Non-pigmented ciliary epithelial cell (primary cell): ENCODE measurements at regions not wholly inside any gene's neighbourhood (a gene's known extent, or its start where the extent isn't known, plus 50 kb on each side); places are given as distances from the start of the nearest gene placed in this dataset.
"Not testable (repeated sequence)": the region's sequence is repeated elsewhere in the genome, so short reads cannot be mapped to it uniquely, and the experiment has no call there.

Experiments used
- DNase-seq: peaks from one replicate; pipeline ENCODE4 v3.0.0-alpha.2; 2010; ENCODE audit warnings: low read depth

DNA sequence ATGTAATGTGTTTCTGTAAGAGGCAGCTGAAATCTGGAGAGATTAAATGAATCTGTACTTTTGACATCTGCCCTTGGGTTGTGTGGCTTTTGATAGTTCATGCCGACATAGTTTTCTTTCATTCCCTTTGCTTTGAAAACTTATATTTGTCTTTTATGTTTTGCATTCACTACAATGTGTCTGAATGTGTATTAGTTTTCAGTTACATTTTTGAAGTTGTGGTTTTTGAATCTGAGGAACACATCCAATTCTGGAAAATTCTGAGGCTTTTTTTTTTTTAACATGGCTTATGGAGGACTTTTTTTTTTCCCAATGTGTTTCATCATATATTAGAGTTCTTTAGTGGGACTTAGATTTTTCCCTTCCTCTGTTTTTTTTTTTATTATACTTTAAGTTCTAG is 683.7 kb upstream of the SOX9 start:
- DNase-seq: no peak

GRCh38 chr17:71438631-71439146 is 682.1 kb upstream of the SOX9 start:
- DNase-seq: peak; percentile 90

DNA sequence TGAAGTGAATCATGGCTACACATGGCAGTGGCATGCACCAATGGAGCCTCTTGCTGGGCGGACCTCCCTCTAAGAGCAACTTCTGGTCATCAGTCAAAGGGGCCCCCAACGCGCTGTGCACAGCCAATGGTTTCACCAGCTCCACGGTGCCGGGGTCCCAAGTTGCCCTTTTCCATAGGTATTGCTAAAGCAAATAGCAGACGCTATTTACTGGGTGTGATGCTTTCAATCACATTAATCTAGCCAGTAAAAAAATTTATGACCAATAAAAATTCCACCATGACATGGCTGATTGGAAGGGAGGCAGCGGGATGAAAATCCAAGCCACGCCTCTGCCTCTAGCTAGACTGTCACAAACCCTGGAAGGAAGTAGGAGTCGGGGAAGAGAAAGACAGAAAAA is 680.3 kb upstream of the SOX9 start:
- DNase-seq: no peak

DNA sequence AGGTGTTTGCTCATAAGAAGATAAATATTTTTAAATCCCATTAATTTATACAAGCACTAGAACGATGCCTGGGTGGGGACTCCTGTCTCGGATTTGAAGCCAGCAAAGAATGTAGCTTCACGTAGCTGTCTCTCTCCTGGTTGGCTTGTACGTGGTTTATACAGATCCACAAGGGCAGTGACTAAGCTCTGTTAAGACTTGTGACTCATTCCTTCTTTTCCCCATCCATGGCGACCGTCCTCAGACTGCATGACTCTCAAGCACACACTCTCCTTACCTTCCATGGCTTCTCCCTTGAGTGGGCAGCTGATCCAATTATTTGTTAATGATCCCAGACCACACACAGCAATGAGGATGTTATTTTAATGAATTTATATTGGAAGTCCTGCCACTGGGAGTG is 679.7 kb upstream of the SOX9 start:
- DNase-seq: peak; percentile 88

GRCh38 chr17:71444078-71444477 is 676.7 kb upstream of the SOX9 start:
- DNase-seq: no peak

- no peak for DNase-seq
Measured at GRCh38 chr17:71446645-71447437, 674.0 kb upstream of the SOX9 start.

DNA sequence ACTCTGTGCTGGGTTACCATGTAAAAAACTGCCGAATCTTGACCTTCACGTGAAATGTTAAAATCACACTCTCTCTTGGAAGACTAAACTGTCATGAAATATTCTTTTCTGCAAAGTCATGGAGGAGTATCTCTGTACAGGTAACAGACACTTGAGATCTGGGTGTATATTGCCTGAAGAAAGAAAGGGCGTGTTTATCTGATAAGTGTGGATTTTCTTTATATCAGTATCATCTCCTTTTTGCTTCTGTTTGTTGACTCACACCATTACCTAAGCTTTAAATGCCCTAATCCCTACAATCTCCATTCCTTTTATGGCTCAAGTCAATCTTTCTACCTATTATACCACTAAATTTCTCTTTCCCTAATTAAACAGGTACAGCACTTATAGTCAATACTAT is 673.2 kb upstream of the SOX9 start:
- no peak for DNase-seq

DNA sequence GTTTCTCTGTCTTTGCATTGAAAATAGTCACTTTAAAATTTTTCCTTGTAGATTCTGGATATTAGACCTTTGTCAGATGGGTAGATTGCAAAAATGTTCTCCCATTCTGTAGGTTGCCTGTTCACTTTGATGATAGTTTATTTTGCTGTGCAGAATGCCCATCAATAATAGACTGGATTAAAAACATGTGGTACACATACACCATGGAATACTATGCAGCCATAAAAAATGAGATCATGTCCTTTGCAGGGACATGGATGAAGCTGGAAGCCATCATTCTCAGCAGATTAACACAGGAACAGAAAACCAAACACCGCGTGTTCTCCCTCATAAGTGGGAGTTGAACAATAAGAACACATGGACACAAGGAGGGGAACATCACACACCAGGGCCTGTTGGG is 670.2 kb upstream of the SOX9 start:
- not testable (repeated sequence) for DNase-seq

GRCh38 chr17:71453876-71454422 is 666.9 kb upstream of the SOX9 start:
- no peak for DNase-seq

DNA sequence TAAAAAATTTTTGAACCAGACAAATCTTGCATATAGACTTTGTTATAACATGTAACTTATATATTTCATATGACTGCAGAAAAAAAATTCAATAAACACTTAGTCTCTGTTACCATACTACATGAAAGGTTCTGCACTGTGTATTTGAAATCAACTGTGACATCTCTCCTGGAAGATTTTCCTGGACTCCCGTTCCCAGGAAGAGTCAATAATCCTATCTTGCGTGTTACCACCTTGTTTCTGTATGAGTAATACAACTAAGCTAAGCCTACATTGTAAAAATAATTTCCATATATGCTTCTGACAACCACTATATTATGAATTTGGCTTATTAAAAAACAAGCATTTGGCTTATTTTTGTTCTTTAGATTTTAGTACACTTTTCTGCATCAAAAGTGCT is 665.6 kb upstream of the SOX9 start:
- no peak for DNase-seq

DNA sequence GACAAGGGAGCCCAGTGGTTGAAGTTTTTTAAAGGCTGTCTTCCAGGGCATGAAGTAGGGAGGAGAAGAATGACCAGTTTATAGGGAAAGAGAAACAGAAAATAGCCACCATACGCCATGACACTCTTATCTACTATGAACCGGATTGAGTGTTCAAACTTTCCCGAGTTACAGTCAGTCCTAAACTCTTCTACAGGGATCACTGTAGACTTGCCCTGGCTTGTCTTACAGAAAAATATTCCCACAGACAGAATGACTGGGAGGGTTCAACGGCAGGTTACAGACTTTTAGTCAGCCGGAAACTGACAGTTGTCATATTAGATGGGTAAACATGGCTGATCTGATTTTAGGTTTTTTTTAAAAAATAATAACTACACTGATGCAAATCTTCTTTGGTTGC is 662.5 kb upstream of the SOX9 start:
- DNase-seq: no peak

- DNase-seq: no peak
Measured at GRCh38 chr17:71460943-71461342, 659.9 kb upstream of the SOX9 start.

DNA sequence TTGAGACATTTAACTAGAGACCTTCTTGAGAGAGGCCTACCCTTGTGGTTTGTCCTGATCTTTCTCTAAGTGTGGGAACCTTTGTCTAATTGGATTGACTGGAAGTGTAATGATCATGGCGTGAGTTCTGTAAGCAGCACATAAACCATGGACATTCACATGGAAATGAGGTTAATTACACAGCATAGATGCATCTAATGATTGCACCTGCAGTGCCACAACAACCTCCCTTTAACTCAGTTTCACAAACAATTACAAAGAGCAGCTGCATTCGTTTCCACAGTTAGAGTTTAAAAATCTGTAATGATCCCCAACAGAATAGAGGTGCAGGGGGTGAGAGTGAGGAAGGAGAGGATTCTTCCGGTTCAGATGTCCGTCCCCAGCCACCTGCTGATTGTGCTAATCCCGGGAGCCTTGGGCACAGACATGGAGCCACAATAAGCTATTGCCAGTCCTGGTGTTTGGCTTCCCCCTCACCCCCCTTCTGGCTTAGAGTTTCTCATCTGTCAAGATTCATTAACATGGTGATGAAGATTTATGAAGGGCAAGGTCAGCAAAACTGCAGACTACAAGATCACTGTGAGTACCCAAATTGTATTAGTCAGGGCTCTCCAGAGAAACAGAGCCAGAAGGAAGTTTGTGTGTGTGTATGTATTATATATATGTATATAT is 659.2 kb upstream of the SOX9 start:
- DNase-seq: no peak

- no peak for DNase-seq
Measured at GRCh38 chr17:71464241-71464640, 656.6 kb upstream of the SOX9 start.

- DNase-seq: no peak
Measured at GRCh38 chr17:71464751-71465150, 656.1 kb upstream of the SOX9 start.

DNA sequence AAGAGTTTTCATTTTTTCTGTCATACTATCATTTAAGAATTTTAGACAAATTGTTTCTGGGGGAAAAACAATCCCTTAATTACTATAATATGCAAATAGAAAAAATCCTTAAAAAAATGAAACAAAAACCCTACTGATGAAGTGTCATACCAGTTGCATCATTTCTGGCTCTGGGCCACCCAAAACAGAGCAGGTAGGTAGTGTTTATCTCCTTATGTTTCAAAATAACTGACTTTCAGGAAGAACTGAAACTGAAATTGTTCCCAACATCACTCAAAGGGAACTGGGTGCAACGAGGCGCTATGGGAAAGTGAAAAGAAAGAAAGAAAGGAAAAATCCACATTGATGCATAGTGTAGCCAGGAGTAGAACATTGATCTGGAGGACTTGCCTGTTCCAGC is 653.1 kb upstream of the SOX9 start:
- no peak for DNase-seq

GRCh38 chr17:71470062-71470461 is 650.8 kb upstream of the SOX9 start:
- no peak for DNase-seq

DNA sequence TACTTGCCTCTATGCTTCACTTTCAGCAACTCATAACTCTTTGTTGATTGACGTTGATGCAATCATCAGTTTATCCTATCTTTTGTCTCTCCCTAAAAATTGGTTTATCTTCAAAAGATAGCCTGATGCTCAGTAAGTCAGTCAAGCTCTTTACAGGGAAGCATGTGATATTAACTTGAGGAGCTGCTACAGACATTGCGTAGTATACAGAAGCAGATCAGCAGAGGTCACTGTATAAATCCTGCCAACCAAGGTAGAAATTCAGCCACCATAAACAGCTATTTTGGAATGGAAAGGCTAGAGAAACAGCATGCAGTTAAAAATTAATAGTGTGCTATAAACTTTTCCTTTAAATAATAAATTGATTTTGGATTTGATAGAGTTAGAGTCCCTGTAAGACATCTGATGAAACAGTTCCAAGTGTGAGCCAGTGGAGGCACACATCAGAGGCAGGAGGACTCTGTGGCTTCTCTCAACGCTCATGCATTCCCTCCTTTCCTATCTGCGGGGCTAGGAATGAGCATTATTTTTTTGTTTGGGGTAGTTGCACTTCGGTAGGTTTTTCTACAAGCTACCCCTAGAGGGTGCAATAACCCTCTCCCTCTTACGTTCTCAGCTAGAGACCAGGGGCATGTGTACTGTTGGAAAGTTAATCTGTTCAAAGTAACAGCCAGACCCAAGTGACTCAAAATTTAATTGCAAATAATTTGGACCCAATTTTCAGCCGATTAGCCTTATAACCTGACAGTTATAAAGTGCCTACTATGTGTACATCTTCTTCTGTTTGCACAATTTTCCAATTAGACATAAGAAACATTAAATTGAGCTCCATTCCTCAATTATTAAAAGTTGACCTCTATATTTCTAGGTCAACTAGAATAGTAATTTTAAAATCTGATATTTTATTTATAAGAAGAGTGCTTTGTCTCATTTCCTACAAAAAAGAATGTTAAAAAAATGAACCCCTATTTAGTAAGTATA is 647.7 kb upstream of the SOX9 start:
- peak; percentile 22 for DNase-seq

DNA sequence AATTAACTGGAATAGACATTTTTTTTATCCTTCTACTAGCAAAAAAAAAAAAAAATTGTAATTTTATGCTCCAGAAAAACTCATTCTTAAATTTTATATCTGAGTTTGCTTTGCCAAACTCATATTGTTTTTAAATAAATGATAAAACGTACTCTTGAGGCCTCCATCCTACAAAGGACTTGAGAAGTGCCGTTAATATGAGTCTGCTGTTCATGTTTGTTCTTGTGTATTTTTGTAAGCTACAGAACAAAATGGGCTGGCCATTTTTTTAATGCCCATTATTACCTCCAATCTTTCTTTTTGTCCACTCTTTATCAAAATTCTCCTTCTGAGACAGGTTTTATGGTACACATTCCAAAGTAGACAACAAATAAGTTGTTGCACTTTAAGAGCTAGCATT is 643.5 kb upstream of the SOX9 start:
- no peak for DNase-seq

DNA sequence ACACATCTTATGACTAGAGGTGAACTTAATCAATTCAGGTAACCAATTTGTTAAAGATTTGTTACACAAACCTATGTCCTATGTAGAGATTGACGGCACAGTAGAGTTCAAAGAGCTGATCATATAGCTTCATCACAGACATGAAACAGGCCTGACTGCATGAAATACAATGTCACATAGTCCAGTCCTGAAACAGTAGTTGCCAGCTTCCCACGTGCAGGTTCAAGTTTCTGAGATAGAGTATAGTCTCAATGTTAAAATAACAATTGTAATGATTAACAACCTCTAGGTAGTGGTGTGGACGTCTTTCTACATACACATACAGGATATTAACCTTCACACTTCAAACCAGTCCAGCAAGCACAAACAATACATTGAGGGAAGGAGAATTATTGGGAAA is 640.7 kb upstream of the SOX9 start:
- DNase-seq: no peak

DNA sequence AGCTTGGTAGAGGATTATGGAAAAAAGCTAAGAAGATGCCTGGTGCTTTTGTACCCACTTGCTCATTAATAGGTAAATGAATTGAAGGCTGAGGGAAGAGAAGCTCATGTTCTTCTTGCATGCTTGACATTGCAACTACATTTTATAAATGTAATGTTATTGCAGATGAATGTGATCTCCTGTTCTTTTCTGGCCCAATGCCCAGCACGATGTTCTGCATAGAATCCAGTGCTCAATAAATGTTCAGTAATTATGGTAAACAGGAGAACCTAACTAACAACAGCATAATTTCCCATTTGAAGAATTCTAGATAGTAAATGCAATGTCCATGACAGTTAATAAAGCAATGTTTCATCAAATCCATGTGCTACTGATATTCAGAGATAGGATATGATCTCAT is 638.2 kb upstream of the SOX9 start:
- DNase-seq: no peak

- DNase-seq: no peak
Measured at GRCh38 chr17:71484546-71484945, 636.3 kb upstream of the SOX9 start.
